GM19467 (cell line): ENCODE measurements at regions not wholly inside any gene's neighbourhood (a gene's known extent, or its start where the extent isn't known, plus 50 kb on each side); places are given as distances from the start of the nearest gene placed in this dataset.

Source experiments
- ATAC-seq: cut with Tn5 transposase; IDR thresholded peaks from one replicate; pipeline ENCODE4 v1.9.1; 2021; ENCODE audit warnings: mild to moderate bottlenecking, moderate library complexity; ENCODE audit not compliant: unreplicated experiment

GRCh38 chr13:74219566-74219965 is 85.4 kb upstream of the KLF12 start:
- no peak for ATAC-seq

GRCh38 chr13:74218291-74218690 is 84.1 kb upstream of the KLF12 start:
- no peak for ATAC-seq

- no peak for ATAC-seq
Measured at GRCh38 chr13:74217811-74218210, 83.6 kb upstream of the KLF12 start.

- ATAC-seq, result no peak
Measured at GRCh38 chr13:74215420-74215819, 81.2 kb upstream of the KLF12 start.

GRCh38 chr13:74214321-74214720 is 80.1 kb upstream of the KLF12 start:
- no peak for ATAC-seq

GRCh38 chr13:74210693-74211393 is 76.6 kb upstream of the KLF12 start:
- no peak for ATAC-seq

GRCh38 chr13:74206855-74207254 is 72.7 kb upstream of the KLF12 start:
- ATAC-seq, result no peak

GRCh38 chr13:74206061-74206561 is 71.9 kb upstream of the KLF12 start:
- no peak for ATAC-seq

- ATAC-seq, result no peak
Measured at GRCh38 chr13:74205313-74205690, 71.1 kb upstream of the KLF12 start.

GRCh38 chr13:74204602-74205312 is 70.6 kb upstream of the KLF12 start:
- no peak for ATAC-seq

- no peak for ATAC-seq
Measured at GRCh38 chr13:74203576-74203975, 69.4 kb upstream of the KLF12 start.

GRCh38 chr13:74202129-74202813 is 68.1 kb upstream of the KLF12 start:
- ATAC-seq, result no peak

- no peak for ATAC-seq
Measured at GRCh38 chr13:74201530-74201929, 67.3 kb upstream of the KLF12 start.

GRCh38 chr13:74200081-74200480 is 65.9 kb upstream of the KLF12 start:
- no peak for ATAC-seq

GRCh38 chr13:74197677-74198429 is 63.6 kb upstream of the KLF12 start:
- ATAC-seq, result no peak

- ATAC-seq, result no peak
Measured at GRCh38 chr13:74194846-74195245, 60.6 kb upstream of the KLF12 start.

GRCh38 chr13:74193391-74193790 is 59.2 kb upstream of the KLF12 start:
- no peak for ATAC-seq

- ATAC-seq, result no peak
Measured at GRCh38 chr13:74191410-74191809, 57.2 kb upstream of the KLF12 start.

- no peak for ATAC-seq
Measured at GRCh38 chr13:74190999-74191398, 56.8 kb upstream of the KLF12 start.

GRCh38 chr13:74187564-74187963 is 53.4 kb upstream of the KLF12 start:
- no peak for ATAC-seq

- no peak for ATAC-seq
Measured at GRCh38 chr13:74184283-74184682, 50.1 kb upstream of the KLF12 start.
